ENCODE measurements at regions not wholly inside any gene's neighbourhood (a gene's known extent, or its start where the extent isn't known, plus 50 kb on each side); places are given as distances from the start of the nearest gene placed in this dataset.

GRCh38 chr5:164336276-164336675, 830.9 kb downstream of the MAT2B start:
- TF ChIP-seq GATA2 (IDR thresholded peaks at IDR 0.05; ENCODE audit: insufficient read depth, insufficient read length, low read depth, low read length): no peak
- TF ChIP-seq CTCF (IDR thresholded peaks at IDR 0.05; ENCODE audit: extremely low read depth in 1 of 2, insufficient read depth in 1 of 2, low read depth in 1 of 2, low read length in 2 of 2): no peak
- no peak for TF ChIP-seq POLR2A (IDR thresholded peaks at IDR 0.05; ENCODE audit: low read depth, low read length)

Measured in endothelial cell of umbilical vein (primary cell).